GM18517 (cell line): ENCODE measurements at regions not wholly inside any gene's neighbourhood (a gene's known extent, or its start where the extent isn't known, plus 50 kb on each side); places are given as distances from the start of the nearest gene placed in this dataset.
"Not testable (repeated sequence)": the region's sequence is repeated elsewhere in the genome, so short reads cannot be mapped to it uniquely, and the experiment has no call there.

ENCODE experiments used
- ATAC-seq: cut with Tn5 transposase; IDR thresholded peaks from one replicate; pipeline ENCODE4 v1.9.1; 2021; ENCODE audit warnings: mild to moderate bottlenecking, moderate library complexity; ENCODE audit not compliant: unreplicated experiment

- ATAC-seq = no peak
These were observed 99.9 kb upstream of the TLE4 start for GRCh38 chr9:79471580-79472543.

GRCh38 chr9:79473704-79474103 is 98.1 kb upstream of the TLE4 start:
- ATAC-seq = no peak

- no peak for ATAC-seq
These were observed 94.4 kb upstream of the TLE4 start for GRCh38 chr9:79477241-79477840.

GRCh38 chr9:79477955-79478771 is 93.6 kb upstream of the TLE4 start:
- peak; percentile 54 for ATAC-seq

GRCh38 chr9:79480639-79481038 is 91.1 kb upstream of the TLE4 start:
- ATAC-seq = no peak

GRCh38 chr9:79481846-79482477 is 89.8 kb upstream of the TLE4 start:
- no peak for ATAC-seq

- no peak for ATAC-seq
These were observed 86.5 kb upstream of the TLE4 start for GRCh38 chr9:79485258-79485657.

- ATAC-seq = no peak
These were observed 82.3 kb upstream of the TLE4 start for GRCh38 chr9:79489261-79490000.

- no peak for ATAC-seq
These were observed 81.0 kb upstream of the TLE4 start for GRCh38 chr9:79490657-79491248.

GRCh38 chr9:79492092-79493009 is 79.4 kb upstream of the TLE4 start:
- ATAC-seq = no peak

- not testable (repeated sequence) for ATAC-seq
These were observed 71.4 kb upstream of the TLE4 start for GRCh38 chr9:79500196-79500864.

- ATAC-seq = no peak
These were observed 70.2 kb upstream of the TLE4 start for GRCh38 chr9:79501546-79501945.

GRCh38 chr9:79507801-79508200 is 64.0 kb upstream of the TLE4 start:
- ATAC-seq = no peak

GRCh38 chr9:79512251-79512650 is 59.5 kb upstream of the TLE4 start:
- no peak for ATAC-seq
